GM12873 (cell line): ENCODE measurements at regions not wholly inside any gene's neighbourhood (a gene's known extent, or its start where the extent isn't known, plus 50 kb on each side); places are given as distances from the start of the nearest gene placed in this dataset.

Experiments used
- CTCF ChIP-seq: IDR thresholded peaks from 2 replicates; pipeline ENCODE4 v1.5.1; 2012; ENCODE audit warnings: low read depth, mild to moderate bottlenecking, moderate library complexity, low read length, control low read depth; ENCODE audit not compliant: insufficient read depth; ENCODE audit errors: missing control alignments

GRCh38 chr10:129309565-129309964 lies 157.5 kb upstream of the MGMT start:
- TF ChIP-seq CTCF: no peak

- no peak for TF ChIP-seq CTCF
These were observed 156.2 kb upstream of the MGMT start for GRCh38 chr10:129310881-129311280.

- TF ChIP-seq CTCF: no peak
These were observed 147.1 kb upstream of the MGMT start for GRCh38 chr10:129319934-129320333.

GRCh38 chr10:129320340-129320739 lies 146.7 kb upstream of the MGMT start:
- no peak for TF ChIP-seq CTCF

- TF ChIP-seq CTCF: no peak
These were observed 145.3 kb upstream of the MGMT start for GRCh38 chr10:129321727-129322126.

GRCh38 chr10:129322933-129323820 lies 143.9 kb upstream of the MGMT start:
- TF ChIP-seq CTCF: no peak

GRCh38 chr10:129323879-129324278 lies 143.2 kb upstream of the MGMT start:
- TF ChIP-seq CTCF: no peak
